Endodermal cell (in vitro differentiated cells): ENCODE measurements at regions not wholly inside any gene's neighbourhood (a gene's known extent, or its start where the extent isn't known, plus 50 kb on each side); places are given as distances from the start of the nearest gene placed in this dataset.

Experiments used
- DNase-seq: peaks from one replicate; pipeline ENCODE4 v3.0.0-alpha.2; 2017
- H3K27ac ChIP-seq: 2 replicates; pipeline ENCODE4 v1.5.1; 2013; ENCODE audit warnings: mild to moderate bottlenecking, low read depth, low read length, moderate library complexity
- H3K27me3 ChIP-seq: 2 replicates; pipeline ENCODE4 v1.6.1; 2013; ENCODE audit warnings: mild to moderate bottlenecking, low read length, moderate library complexity; ENCODE audit not compliant: insufficient read depth, control insufficient read depth, poor library complexity, severe bottlenecking
- H3K36me3 ChIP-seq: 2 replicates; pipeline ENCODE4 v1.7.0; 2013; ENCODE audit warnings: mild to moderate bottlenecking, low read length, moderate library complexity; ENCODE audit not compliant: control insufficient read depth, insufficient read depth
- H3K4me1 ChIP-seq: one replicate; pipeline ENCODE4 v1.7.0; 2013; ENCODE audit warnings: low read length; ENCODE audit not compliant: control insufficient read depth, insufficient read depth
- H3K4me3 ChIP-seq: 2 replicates; pipeline ENCODE4 v1.5.1; 2013; ENCODE audit warnings: mild to moderate bottlenecking, low read length, moderate library complexity
- H3K9ac ChIP-seq: 2 replicates; pipeline ENCODE4 v1.6.1; 2013; ENCODE audit warnings: mild to moderate bottlenecking, low read length, moderate library complexity; ENCODE audit not compliant: poor library complexity, severe bottlenecking; ENCODE audit errors: extremely low read depth
- H3K9me3 ChIP-seq: 2 replicates; pipeline ENCODE4 v1.6.1; 2013; ENCODE audit warnings: mild to moderate bottlenecking, low read length, moderate library complexity; ENCODE audit not compliant: control insufficient read depth
- H3K27ac Mint-ChIP-seq: 2 replicates; pipeline ENCODE4 v1.8.0; 2020; ENCODE audit warnings: mixed read lengths
- H3K27me3 Mint-ChIP-seq: 2 replicates; pipeline ENCODE4 v1.8.0; 2021; ENCODE audit warnings: mild to moderate bottlenecking, mixed read lengths; ENCODE audit not compliant: insufficient read depth
- H3K36me3 Mint-ChIP-seq: 2 replicates; pipeline ENCODE4 v1.8.0; 2020; ENCODE audit warnings: low read depth, mixed read lengths
- H3K4me1 Mint-ChIP-seq: 2 replicates; pipeline ENCODE4 v1.8.0; 2020; ENCODE audit warnings: mixed read lengths
- H3K4me3 Mint-ChIP-seq: 2 replicates; pipeline ENCODE4 v1.8.0; 2020; ENCODE audit warnings: mild to moderate bottlenecking, moderate library complexity, mixed read lengths
- H3K9me3 Mint-ChIP-seq: 2 replicates; pipeline ENCODE4 v1.8.0; 2020; ENCODE audit warnings: mild to moderate bottlenecking, mixed read lengths
- CTCF ChIP-seq: fragments of 200-600 bp; sonication (generic); conservative IDR thresholded peaks from 2 replicates; pipeline ENCODE4 v1.5.0; 2021; ENCODE audit warnings: antibody characterized with exemption, mild to moderate bottlenecking
- WGBS, 2 experiments: methylation state at CpG; one replicate each; pipeline versions ENCODE4 v1.1.5 to v1.1.7; 2013; ENCODE audit warnings: missing lambda C conversion rate in 2 of 2, mixed read lengths in 1 of 2; ENCODE audit not compliant: insufficient coverage in 1 of 2, insufficient read length in 1 of 2; 5-methylcytosine and 5-hydroxymethylcytosine counted together

- Histone ChIP-seq H3K9me3 (no peaks in the 10 kb centered on the region), H3K4me3 (no peak overlapping the region), H3K27ac (no peak overlapping the region), H3K9ac (no peak overlapping the region), H3K27me3 (no peaks in the 10 kb centered on the region), H3K4me1 (peaks cover 3% of the 10 kb centered on the region), H3K36me3 (no peaks in the 10 kb centered on the region)
- no peaks in the 10 kb centered on the region for H3K9me3 Mint-ChIP-seq
- DNase-seq: no peak
- peaks cover 15% of the 10 kb centered on the region for H3K4me1 Mint-ChIP-seq
- H3K27ac Mint-ChIP-seq: no peak overlapping the region
- no peaks in the 10 kb centered on the region for H3K27me3 Mint-ChIP-seq
- no peaks in the 10 kb centered on the region for H3K36me3 Mint-ChIP-seq
- 89% methylated on average over 1 of the region's 1 CpG; no CpG with 5 or more reads in 1 of the 2 experiments for WGBS, 2 experiments
- H3K4me3 Mint-ChIP-seq: no peak overlapping the region
- TF ChIP-seq CTCF: no peak
These were observed 634.8 kb upstream of the BCHE start for GRCh38 chr3:166472015-166472414.

- no peak overlapping the region for H3K27ac Mint-ChIP-seq
- H3K4me3 ChIP-seq: no peak overlapping the region
- no peaks in the 10 kb centered on the region for H3K9me3 Mint-ChIP-seq
- no peak overlapping the region for H3K9ac ChIP-seq
- TF ChIP-seq CTCF: no peak
- H3K4me1 Mint-ChIP-seq: peaks cover 15% of the 10 kb centered on the region
- no peaks in the 10 kb centered on the region for H3K9me3 ChIP-seq
- H3K27me3 ChIP-seq: no peaks in the 10 kb centered on the region
- no peak for DNase-seq
- no peaks in the 10 kb centered on the region for H3K36me3 Mint-ChIP-seq
- no peaks in the 10 kb centered on the region for H3K27me3 Mint-ChIP-seq
- H3K4me3 Mint-ChIP-seq: no peak overlapping the region
- 80 to 98% methylated on average over 3 to 4 of the region's 4 CpGs for WGBS, 2 experiments
- no peaks in the 10 kb centered on the region for H3K36me3 ChIP-seq
- peaks cover 3% of the 10 kb centered on the region for H3K4me1 ChIP-seq
- H3K27ac ChIP-seq: no peak overlapping the region
These were observed 634.0 kb upstream of the BCHE start for GRCh38 chr3:166471074-166471767.

GRCh38 chr3:166462891-166463470, 625.8 kb upstream of the BCHE start:
- Histone ChIP-seq H3K36me3 (no peaks in the 10 kb centered on the region), H3K27me3 (no peaks in the 10 kb centered on the region), H3K4me3 (no peak overlapping the region), H3K4me1 (no peaks in the 10 kb centered on the region), H3K9ac (no peak overlapping the region), H3K9me3 (no peaks in the 10 kb centered on the region), H3K27ac (no peak overlapping the region)
- no peak for DNase-seq
- Mint-ChIP-seq H3K27ac (no peak overlapping the region), H3K9me3 (no peaks in the 10 kb centered on the region), H3K36me3 (no peaks in the 10 kb centered on the region), H3K4me1 (no peaks in the 10 kb centered on the region), H3K4me3 (no peak overlapping the region), H3K27me3 (no peaks in the 10 kb centered on the region)
- WGBS, 2 experiments: 94 to 100% methylated on average over 1 to 2 of the region's 2 CpGs
- no peak for TF ChIP-seq CTCF
